RPMI7951 (cell line): ENCODE measurements at regions not wholly inside any gene's neighbourhood (a gene's known extent, or its start where the extent isn't known, plus 50 kb on each side); places are given as distances from the start of the nearest gene placed in this dataset.
A peak's percentile ranks its signal among the peaks of the same experiment; 100 is the strongest.

Source experiments
- DNase-seq: peaks from one replicate; pipeline ENCODE4 v3.0.0-alpha.2; 2012; ENCODE audit warnings: low read depth

- DNase-seq = no peak
Measured at GRCh38 chr20:50404419-50405234, 105.6 kb upstream of the PTPN1 start.

GRCh38 chr20:50405235-50405914 is 104.8 kb upstream of the PTPN1 start:
- DNase-seq = no peak

GRCh38 chr20:50405915-50406609 is 104.1 kb upstream of the PTPN1 start:
- DNase-seq = no peak

GRCh38 chr20:50406610-50407136 is 103.5 kb upstream of the PTPN1 start:
- DNase-seq = no peak

- DNase-seq = no peak
Measured at GRCh38 chr20:50408526-50409364, 101.4 kb upstream of the PTPN1 start.

- no peak for DNase-seq
Measured at GRCh38 chr20:50409495-50409894, 100.7 kb upstream of the PTPN1 start.

GRCh38 chr20:50410343-50410742 is 99.8 kb upstream of the PTPN1 start:
- no peak for DNase-seq

- DNase-seq = peak; percentile 53
Measured at GRCh38 chr20:50412069-50412468, 98.1 kb upstream of the PTPN1 start.

GRCh38 chr20:50412499-50412898 is 97.7 kb upstream of the PTPN1 start:
- no peak for DNase-seq

GRCh38 chr20:50413088-50413500 is 97.1 kb upstream of the PTPN1 start:
- peak; percentile 99 for DNase-seq

- no peak for DNase-seq
Measured at GRCh38 chr20:50415021-50415515, 95.1 kb upstream of the PTPN1 start.

GRCh38 chr20:50415516-50416268 is 94.5 kb upstream of the PTPN1 start:
- peak; percentile 97 for DNase-seq

GRCh38 chr20:50416269-50417022 is 93.7 kb upstream of the PTPN1 start:
- DNase-seq = no peak

GRCh38 chr20:50417023-50417329 is 93.2 kb upstream of the PTPN1 start:
- no peak for DNase-seq

GRCh38 chr20:50417484-50418235 is 92.5 kb upstream of the PTPN1 start:
- no peak for DNase-seq

GRCh38 chr20:50418890-50419642 is 91.1 kb upstream of the PTPN1 start:
- no peak for DNase-seq

GRCh38 chr20:50420380-50420779 is 89.8 kb upstream of the PTPN1 start:
- no peak for DNase-seq
